ENCODE measurements at regions not wholly inside any gene's neighbourhood (a gene's known extent, or its start where the extent isn't known, plus 50 kb on each side); places are given as distances from the start of the nearest gene placed in this dataset.
"Not testable (repeated sequence)": the region's sequence is repeated elsewhere in the genome, so short reads cannot be mapped to it uniquely, and the experiment has no call there.

DNA sequence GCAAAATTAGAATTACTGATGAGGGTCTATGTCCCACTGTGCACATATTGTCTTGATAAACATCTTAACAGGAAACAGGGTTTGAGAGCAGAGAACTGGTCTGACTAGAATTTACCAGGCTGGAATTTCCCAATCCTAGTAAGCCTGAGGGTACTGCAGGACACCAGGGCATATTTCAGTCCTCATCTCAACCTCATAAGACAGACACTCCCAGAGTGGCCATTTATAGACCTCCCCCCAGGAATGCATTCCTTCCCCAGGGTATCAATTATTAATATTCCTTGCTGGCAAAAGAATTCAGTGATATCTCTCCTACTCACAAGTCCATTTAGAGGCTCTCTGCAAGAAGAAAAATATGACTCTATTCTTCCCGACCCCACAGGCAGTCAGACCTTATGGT is 325.1 kb upstream of the KLF3 start:
- TF ChIP-seq, protein P1, sequence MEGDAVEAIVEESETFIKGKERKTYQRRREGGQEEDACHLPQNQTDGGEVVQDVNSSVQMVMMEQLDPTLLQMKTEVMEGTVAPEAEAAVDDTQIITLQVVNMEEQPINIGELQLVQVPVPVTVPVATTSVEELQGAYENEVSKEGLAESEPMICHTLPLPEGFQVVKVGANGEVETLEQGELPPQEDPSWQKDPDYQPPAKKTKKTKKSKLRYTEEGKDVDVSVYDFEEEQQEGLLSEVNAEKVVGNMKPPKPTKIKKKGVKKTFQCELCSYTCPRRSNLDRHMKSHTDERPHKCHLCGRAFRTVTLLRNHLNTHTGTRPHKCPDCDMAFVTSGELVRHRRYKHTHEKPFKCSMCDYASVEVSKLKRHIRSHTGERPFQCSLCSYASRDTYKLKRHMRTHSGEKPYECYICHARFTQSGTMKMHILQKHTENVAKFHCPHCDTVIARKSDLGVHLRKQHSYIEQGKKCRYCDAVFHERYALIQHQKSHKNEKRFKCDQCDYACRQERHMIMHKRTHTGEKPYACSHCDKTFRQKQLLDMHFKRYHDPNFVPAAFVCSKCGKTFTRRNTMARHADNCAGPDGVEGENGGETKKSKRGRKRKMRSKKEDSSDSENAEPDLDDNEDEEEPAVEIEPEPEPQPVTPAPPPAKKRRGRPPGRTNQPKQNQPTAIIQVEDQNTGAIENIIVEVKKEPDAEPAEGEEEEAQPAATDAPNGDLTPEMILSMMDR (IDR thresholded peaks at IDR 0.05; ENCODE audit: low read depth, low read length): not testable (repeated sequence)
- TF ChIP-seq EZH2phosphoT487 (IDR thresholded peaks at IDR 0.05; ENCODE audit: low read depth): not testable (repeated sequence)
